HG03045 (cell line): ENCODE measurements at regions not wholly inside any gene's neighbourhood (a gene's known extent, or its start where the extent isn't known, plus 50 kb on each side); places are given as distances from the start of the nearest gene placed in this dataset.
"Not testable (repeated sequence)": the region's sequence is repeated elsewhere in the genome, so short reads cannot be mapped to it uniquely, and the experiment has no call there.

Source experiments
- ATAC-seq: cut with Tn5 transposase; IDR thresholded peaks from one replicate; pipeline ENCODE4 v1.9.1; 2021; ENCODE audit warnings: mild to moderate bottlenecking, moderate library complexity; ENCODE audit not compliant: unreplicated experiment

DNA sequence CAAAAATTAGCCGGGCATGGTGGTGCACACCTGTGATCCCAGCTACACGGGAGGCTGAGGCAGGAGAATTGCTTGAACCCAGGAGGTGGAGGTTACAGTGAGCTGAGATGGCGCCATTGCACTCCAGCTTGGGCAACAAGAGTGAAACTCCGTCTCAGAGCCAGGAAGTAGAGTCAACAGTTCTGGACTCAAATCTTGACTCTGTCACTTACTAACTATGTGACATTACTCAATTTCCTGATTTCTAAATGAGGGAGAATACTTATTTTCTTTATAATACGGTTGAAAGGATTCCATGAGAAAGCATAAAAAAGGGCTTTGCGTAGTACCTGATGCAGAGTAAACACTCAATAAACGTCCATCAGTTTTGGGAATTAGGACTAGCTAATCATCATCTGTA lies 350.7 kb downstream of the SHQ1 start:
- ATAC-seq: not testable (repeated sequence)

- no peak for ATAC-seq
Observed at GRCh38 chr3:72496051-72496670, 352.1 kb downstream of the SHQ1 start.

GRCh38 chr3:72494626-72495025 lies 353.6 kb downstream of the SHQ1 start:
- ATAC-seq: no peak

DNA sequence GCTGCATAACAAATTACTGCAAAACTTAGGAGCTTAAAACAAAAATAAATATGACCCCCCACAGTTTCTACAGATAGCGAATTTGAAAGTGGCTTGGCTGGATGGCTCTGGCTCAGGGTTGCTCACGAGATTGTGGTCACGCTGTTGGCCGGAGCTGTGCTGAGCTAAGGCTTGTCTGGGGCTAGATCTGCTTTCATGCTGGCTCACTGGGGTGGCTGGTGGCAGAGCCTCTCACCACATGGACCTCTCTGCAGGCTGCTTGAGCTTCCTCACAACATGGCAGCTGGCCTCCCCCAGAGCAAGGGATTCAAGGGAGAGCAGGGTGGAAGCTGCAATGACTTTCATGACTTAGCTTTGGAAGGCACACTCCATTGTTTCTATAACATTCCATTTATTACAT lies 354.1 kb downstream of the SHQ1 start:
- no peak for ATAC-seq

DNA sequence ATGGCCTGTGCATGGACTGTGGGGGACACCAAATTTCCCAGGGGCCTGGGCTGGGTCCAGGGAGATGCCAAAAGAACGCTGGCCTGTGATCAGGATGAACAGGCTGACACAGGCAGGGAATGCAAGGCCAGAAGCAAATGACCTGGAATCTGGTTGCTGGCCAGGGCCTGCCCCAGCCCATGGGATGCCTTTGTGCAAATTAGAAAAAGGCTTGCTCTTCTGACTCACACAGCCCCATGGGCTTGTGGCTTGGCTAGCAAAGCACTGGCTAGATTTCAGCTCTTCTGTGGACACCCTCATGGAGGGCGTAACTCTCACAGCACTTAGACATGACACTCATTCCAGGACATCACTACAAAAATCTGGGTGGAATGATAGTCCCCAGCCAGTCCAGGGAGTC lies 356.0 kb downstream of the SHQ1 start:
- no peak for ATAC-seq

DNA sequence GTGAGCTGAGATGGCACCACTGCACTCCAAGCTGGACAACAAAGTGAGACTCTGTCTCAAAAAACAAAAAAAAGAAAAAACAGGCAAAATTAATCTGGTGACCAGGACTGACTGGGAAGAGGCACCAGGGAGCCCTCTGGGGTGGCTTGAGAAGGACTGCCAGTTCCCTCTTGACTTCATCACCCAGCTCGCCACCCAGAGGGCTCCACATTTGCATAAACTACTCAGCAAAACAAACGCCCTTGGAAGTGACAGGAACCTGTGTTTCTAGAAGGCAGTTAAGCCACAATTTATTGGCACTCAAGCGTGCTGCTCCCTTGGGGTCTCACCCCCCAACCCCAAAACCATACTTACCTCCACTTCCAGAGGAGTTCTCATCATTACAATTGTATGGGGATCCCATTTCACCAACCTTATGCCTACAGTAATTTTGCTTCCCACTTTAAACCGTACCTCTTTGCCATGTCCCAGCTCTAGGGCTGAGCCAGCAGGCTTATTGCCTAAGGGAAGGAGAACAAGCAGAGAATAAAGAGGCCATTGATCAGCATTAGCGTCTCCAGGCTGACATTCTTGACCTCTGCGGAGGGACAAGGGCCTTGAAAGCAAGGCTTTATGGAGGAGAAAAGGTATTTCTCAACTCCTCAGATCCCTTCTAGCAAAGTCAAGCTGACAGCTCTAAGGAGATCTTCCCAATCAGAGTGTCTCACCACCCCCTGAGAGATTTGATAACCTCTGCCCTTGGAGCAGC lies 357.4 kb downstream of the SHQ1 start:
- ATAC-seq: no peak

DNA sequence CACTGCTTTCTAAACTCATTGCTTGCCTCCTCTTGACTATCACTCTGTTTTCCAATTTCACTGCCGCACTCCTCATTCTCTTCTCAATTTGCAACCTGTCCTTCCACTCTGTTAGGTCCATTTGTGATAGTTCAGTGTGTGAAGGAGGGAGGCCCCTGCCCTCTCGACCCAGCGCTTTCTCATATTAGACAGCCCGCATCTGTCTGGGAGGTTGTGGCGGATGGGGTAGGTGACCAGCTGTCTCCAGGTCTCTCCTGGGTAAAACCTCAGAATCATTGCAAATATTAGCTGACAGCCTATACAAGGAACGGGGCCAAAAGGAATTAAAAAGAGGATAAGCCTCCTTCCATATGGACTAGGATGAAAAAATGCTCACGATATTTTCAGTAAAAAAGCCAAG lies 358.3 kb downstream of the SHQ1 start:
- no peak for ATAC-seq

- no peak for ATAC-seq
Observed at GRCh38 chr3:72488738-72489035, 359.6 kb downstream of the SHQ1 start.

DNA sequence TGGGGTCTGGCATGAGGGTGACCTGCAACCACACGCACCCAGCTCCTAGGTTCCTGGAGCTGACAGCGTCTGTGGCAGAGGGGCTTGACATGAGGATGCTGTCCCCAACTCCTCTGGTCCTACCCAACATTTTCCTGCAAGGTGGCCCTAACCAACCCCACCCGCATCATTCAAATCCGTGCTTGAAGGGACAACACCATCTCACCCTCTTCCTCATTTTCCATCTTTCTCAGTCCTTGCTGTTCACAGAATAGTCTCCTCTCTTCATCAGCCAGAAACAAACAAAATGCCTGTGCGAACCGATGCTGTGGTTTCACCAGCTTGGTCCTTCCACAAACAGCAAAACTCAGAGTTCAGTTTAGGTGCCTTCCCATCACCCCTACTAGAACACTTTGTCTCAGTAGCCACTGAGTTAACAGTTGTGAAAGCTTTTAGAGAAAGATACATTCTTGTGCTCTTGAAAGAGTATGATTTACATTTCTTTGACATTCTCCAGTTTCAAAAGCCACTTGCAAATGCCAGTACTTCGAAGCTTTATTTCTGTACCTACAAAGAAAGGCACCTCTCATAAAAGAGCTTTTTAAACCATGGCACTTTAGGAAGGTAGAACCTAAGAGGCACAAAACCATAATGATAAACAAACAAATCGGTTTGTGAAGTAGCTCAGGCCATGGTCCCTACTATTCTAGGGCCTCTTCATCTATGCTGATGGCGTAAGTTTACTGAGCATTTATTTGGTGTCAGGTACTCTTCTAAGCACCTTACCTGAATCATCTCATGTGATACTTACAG lies 360.1 kb downstream of the SHQ1 start:
- ATAC-seq: no peak

DNA sequence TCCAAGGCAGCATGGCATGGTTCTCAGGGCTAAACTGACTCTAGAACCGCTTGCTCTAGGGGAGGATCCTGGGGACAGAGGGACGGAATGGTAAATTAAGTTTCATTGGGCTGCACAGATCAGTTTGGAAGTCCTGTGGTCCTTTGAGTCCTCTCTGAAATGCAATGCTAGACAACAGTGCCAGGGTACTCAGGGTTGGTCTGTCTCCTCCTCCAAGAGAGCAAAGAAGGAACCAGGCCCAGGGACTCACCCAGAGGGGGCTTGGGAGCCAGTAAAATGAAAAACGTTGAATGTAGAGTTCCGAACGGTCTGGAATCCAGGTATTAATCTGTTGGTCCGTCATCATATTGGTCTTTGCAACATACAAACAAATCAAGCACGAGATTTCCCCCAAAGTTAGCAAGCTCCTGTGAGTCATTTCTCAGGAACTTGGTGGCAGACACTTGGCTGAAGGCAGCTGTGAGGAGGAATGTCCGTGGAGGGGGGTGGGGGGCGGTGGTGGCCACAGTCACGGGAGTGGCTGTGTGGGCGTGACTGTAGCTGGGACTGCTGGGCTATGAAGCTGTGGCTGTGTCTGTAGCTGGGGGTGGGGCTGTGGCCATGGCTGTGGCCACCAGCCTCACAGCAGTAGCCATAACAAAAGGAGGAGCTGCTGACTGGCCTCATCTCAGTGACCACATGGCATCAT lies 361.0 kb downstream of the SHQ1 start:
- ATAC-seq: no peak

DNA sequence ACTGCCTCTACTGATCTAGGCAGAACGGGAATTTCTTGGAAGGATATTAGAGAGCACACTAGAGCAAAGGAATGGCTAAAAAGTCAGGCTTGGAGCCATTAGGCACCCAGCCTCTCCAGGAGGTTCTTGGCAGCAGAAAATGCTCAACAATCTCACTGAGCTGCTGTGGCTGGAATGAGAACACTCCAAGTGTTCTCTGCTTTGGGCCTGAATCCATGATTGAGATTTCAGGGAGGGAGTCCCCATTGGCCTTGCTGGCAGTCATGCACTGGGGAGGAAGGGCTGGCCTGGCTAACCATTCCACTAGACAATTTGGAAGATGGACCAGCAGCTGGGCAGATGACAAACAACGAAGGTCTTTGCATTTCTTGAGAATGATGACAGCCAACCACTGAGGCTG lies 362.6 kb downstream of the SHQ1 start:
- no peak for ATAC-seq

DNA sequence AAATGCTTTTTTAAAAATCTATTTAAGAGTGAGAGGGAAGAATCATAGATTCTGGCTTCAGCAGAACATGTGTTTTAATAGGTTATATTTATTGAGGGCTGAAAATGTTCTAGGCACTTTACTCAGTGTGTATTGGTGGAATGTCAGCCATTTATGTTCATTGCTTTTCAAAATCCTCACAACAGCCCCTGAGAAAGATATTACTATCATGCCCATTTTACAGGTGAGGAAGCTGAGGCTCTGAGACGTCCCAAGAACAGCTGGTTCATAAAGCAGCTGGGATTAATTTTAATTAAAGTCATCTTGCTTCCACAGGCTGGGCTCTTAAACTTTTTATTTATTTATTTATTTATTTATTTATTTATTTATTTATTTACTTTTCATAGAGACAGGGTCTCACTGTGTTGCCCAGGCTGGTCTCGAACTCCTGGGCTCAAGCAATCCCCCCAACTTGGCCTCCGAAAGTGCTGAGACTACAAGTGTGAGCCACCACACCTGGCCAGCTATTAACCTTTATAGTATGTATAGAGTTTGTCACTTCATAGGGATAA lies 364.6 kb downstream of the SHQ1 start:
- no peak for ATAC-seq

DNA sequence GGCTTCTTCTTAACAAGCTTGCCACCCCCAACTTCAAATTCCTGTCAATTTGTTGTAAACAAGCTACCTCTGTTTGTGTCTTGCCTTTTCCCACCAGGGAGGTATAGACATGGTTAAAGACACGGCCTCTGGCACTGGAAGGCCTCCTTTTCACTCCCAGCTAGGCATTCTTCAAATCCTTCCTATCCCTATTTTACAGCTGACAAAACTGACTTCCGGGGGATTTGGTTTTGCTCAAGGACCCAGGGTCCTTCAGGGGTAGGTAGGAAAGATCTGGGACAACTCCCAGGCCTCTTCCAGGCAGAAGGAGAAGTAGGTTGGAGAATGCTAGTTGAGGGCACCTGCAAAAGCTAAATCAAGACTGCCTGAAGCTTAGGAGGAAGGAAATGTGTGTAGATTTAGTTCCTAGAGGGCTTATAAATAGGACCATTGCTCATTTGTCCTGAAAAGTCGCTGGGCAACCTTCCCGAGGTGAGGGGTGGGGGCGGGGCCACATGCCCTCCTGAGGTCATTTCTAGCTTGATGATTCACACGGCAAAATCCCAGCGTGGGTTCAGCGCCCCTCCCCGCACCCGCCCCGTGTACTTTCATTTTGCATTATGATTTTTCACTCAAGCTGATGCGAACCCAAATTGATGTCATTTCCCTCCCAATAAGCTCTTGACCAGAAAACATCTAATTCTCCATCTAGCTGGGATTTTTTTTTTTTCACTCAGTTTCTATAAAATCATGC lies 365.5 kb downstream of the SHQ1 start:
- ATAC-seq: peak; percentile 48

DNA sequence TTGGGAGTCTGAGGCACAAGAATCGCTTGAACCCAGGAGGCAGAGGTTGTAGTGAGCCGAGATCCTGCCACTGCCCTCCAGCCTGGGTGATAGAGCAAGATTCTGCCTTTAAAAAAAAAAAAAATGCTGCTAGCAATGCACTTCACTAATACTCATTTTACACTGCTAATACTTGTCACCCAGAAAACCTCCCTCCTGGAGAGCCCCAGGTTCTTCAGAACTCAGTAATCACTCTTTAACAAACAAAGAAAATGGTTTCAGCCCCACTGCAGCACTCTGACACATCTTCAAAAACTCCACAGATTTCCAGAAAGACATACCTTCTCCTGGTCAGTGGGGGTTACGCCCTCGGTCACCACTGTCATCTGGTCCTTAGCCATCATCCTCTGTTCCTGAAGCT lies 366.7 kb downstream of the SHQ1 start:
- ATAC-seq: no peak

DNA sequence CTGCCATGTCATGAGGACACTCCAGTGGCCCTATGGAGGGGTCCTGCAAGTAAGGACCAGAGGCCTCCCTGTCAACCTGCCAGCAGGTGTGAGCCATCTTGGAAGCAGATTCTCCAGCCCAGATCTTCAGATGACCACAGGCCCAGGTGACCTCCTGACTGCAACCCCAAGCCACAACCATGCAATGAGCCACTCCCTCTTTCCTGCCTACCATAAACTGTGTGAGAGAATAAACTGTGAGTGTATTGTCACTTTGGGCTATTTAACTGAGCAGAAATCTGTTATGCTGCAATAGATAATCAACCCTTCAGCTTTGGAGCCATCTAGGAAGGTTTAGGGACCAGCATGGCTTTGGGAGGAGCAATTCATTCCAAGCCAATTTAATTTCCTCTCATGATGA lies 367.9 kb downstream of the SHQ1 start:
- ATAC-seq: no peak

DNA sequence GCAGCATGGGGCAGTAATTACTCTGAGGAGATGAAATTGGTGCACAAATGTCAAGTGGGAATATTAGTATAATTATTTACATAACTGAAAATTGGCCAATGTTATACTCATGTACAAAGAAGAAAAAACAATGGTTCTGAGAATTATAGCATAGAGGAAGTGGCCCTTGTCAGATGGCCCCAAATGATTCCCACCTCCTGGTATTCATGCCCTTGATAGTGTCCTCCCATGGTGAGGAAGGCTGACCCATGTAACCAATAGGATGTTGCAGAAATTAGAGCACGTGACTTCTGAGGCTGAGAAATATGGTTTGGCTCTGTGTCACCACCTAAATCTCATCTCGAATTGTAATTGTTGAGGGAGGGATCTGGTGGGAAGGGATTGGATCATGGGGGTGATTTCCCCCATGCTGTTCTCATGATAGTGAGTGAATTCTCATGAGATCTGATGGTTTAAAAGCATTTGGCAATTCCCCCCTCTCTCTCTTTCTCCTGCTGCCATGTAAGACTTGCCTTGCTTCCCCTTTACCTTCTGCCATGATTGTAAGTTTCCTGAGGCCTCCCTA lies 368.5 kb downstream of the SHQ1 start:
- no peak for ATAC-seq

DNA sequence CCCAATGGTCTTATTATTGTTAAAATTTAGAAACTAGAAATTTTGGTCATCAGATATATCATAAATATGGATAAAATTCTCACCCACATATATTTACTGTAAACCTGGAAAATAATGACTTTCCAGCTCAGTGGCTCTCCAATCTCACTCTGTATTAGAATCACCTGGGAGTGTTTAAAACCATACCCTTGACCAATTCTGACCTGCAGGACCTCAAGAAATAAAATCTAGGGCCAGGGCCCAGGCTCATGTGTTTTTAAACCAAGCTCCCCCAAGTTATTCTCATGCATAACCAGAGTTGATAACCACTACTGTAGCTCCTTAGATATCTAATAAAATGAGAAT lies 372.1 kb downstream of the SHQ1 start:
- ATAC-seq: no peak

GRCh38 chr3:72475258-72476138 lies 372.7 kb downstream of the SHQ1 start:
- ATAC-seq: no peak

GRCh38 chr3:72474775-72475174 lies 373.5 kb downstream of the SHQ1 start:
- no peak for ATAC-seq
